ENCODE measurements at regions not wholly inside any gene's neighbourhood (a gene's known extent, or its start where the extent isn't known, plus 50 kb on each side); places are given as distances from the start of the nearest gene placed in this dataset.

GRCh38 chr7:106545275-106545674 lies 115.7 kb downstream of the CCDC71L start:
- Histone ChIP-seq H3K27ac (ENCODE audit: control insufficient read depth, insufficient read depth, low read length) (no peak overlapping the region), H2AFZ (ENCODE audit: control insufficient read depth, low read length) (no peak overlapping the region), H3K4me2 (ENCODE audit: control insufficient read depth, extremely low read depth, insufficient read depth, low read depth, low read length) (no peak overlapping the region), H3K4me1 (ENCODE audit: control insufficient read depth, extremely low read depth, insufficient read depth, low read length) (peaks cover 2% of the 10 kb centered on the region), H3K27me3 (ENCODE audit: control insufficient read depth, extremely low read depth, insufficient read depth, low read length) (no peaks in the 10 kb centered on the region), H3K79me2 (ENCODE audit: control insufficient read depth, insufficient read depth, low read length) (no peaks in the 10 kb centered on the region), H3K9me1 (ENCODE audit: control insufficient read depth, extremely low read depth, insufficient read depth, low read length) (no peaks in the 10 kb centered on the region), H4K20me1 (ENCODE audit: control insufficient read depth, extremely low read depth, insufficient read depth, low read length) (no peaks in the 10 kb centered on the region), H3K4me3 (ENCODE audit: control insufficient read depth in 2 of 3, extremely low read depth in 1 of 3, insufficient read depth in 2 of 3, low read depth in 1 of 3, low read length in 3 of 3) (no peak overlapping the region), H3K36me3 (ENCODE audit: control insufficient read depth in 2 of 2, extremely low read depth in 1 of 2, insufficient read depth in 2 of 2, low read length in 2 of 2) (no peaks in the 10 kb centered on the region), H3K9me3 (ENCODE audit: control insufficient read depth, low read depth, low read length) (no peaks in the 10 kb centered on the region), H3K9ac (ENCODE audit: control insufficient read depth, extremely low read depth, insufficient read depth, low read length) (no peak overlapping the region)
- no peak for FAIRE-seq
- dilution Hi-C loops (cut with MboI; ENCODE audit: extremely low pct_ligation_motif_present, low sequenced_read_pairs), result no loop called here
- DNase-seq (ENCODE audit: low read depth, low spot score), result no peak
- no peak for TF ChIP-seq CTCF (optimal IDR thresholded peaks at IDR 0.05 in 1 of 3, IDR thresholded peaks at IDR 0.05 in 1 of 3, conservative IDR thresholded peaks at IDR 0.05 in 1 of 3; ENCODE audit: extremely low read depth in 1 of 3, insufficient read depth in 2 of 3, low read length in 3 of 3)
- TF ChIP-seq EZH2 (IDR thresholded peaks at IDR 0.05; ENCODE audit: low read length), result no peak

DNA sequence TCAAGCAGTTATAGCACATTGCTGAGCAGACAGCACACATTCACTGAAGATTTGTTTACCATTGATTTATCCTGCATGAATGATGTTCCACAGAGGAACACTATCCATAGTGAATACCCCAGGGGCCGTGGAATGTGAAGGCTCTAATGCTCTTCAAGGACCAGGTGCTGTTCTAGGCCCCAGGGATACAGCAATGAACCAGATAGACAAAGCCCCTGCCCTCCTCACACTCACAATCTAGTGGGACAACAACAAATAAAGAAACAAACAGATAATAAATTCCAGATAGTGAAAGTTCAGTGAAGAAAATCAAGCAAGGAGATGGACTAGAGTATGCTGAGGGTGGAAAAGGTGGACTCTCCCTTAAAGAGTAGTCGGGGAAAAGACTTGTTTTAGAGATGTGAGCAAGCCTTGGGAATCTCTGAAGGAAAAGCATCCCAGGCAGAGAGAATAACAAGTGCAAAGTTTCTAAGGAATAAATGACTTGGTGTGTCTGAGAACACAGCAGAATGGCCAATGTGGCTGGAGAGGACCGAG lies 117.7 kb downstream of the CCDC71L start:
- dilution Hi-C loops (cut with MboI; ENCODE audit: extremely low pct_ligation_motif_present, low sequenced_read_pairs), result no loop called here
- DNase-seq (ENCODE audit: low read depth, low spot score), result no peak
- H3K36me3 ChIP-seq (ENCODE audit: control insufficient read depth in 2 of 2, extremely low read depth in 1 of 2, insufficient read depth in 2 of 2, low read length in 2 of 2), result no peaks in the 10 kb centered on the region
- H3K4me2 ChIP-seq (ENCODE audit: control insufficient read depth, extremely low read depth, insufficient read depth, low read depth, low read length), result no peak overlapping the region
- H3K79me2 ChIP-seq (ENCODE audit: control insufficient read depth, insufficient read depth, low read length), result no peaks in the 10 kb centered on the region
- no peaks in the 10 kb centered on the region for H3K9me3 ChIP-seq (ENCODE audit: control insufficient read depth, low read depth, low read length)
- H3K4me1 ChIP-seq (ENCODE audit: control insufficient read depth, extremely low read depth, insufficient read depth, low read length), result peaks cover 2% of the 10 kb centered on the region
- H2AFZ ChIP-seq (ENCODE audit: control insufficient read depth, low read length), result no peak overlapping the region
- H4K20me1 ChIP-seq (ENCODE audit: control insufficient read depth, extremely low read depth, insufficient read depth, low read length), result no peaks in the 10 kb centered on the region
- no peak for FAIRE-seq
- no peak overlapping the region for H3K4me3 ChIP-seq (ENCODE audit: control insufficient read depth in 2 of 3, extremely low read depth in 1 of 3, insufficient read depth in 2 of 3, low read depth in 1 of 3, low read length in 3 of 3)
- H3K9ac ChIP-seq (ENCODE audit: control insufficient read depth, extremely low read depth, insufficient read depth, low read length), result no peak overlapping the region
- no peaks in the 10 kb centered on the region for H3K27me3 ChIP-seq (ENCODE audit: control insufficient read depth, extremely low read depth, insufficient read depth, low read length)
- TF ChIP-seq EZH2 (IDR thresholded peaks at IDR 0.05; ENCODE audit: low read length) (no peak), CTCF (optimal IDR thresholded peaks at IDR 0.05 in 1 of 3, IDR thresholded peaks at IDR 0.05 in 1 of 3, conservative IDR thresholded peaks at IDR 0.05 in 1 of 3; ENCODE audit: extremely low read depth in 1 of 3, insufficient read depth in 2 of 3, low read length in 3 of 3) (no peak)
- no peaks in the 10 kb centered on the region for H3K9me1 ChIP-seq (ENCODE audit: control insufficient read depth, extremely low read depth, insufficient read depth, low read length)
- H3K27ac ChIP-seq (ENCODE audit: control insufficient read depth, insufficient read depth, low read length), result no peak overlapping the region
